ENCODE measurements at regions not wholly inside any gene's neighbourhood (a gene's known extent, or its start where the extent isn't known, plus 50 kb on each side); places are given as distances from the start of the nearest gene placed in this dataset.

DNA sequence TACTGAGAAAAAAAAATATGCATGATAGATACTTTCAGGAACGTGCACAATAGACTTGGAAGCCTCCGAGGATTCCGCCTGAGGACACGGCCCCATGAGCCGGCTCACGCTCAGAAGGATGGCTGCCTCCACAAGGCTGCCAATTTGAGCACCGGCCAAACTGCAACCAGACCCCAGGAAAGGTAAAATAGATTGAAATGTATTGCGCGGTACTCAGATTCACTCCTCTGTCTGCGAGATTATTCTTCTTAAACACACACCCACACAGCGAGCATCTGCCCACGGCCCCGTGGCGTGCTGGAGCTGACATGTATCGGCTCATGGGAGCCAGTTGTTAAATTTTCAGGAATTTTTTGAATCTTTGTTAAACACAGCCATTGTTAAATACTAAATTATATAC is 653.2 kb upstream of the MKI67 start:
- no peak for TF ChIP-seq POLR2A (IDR thresholded peaks at IDR 0.05)
- TF ChIP-seq, protein P1, sequence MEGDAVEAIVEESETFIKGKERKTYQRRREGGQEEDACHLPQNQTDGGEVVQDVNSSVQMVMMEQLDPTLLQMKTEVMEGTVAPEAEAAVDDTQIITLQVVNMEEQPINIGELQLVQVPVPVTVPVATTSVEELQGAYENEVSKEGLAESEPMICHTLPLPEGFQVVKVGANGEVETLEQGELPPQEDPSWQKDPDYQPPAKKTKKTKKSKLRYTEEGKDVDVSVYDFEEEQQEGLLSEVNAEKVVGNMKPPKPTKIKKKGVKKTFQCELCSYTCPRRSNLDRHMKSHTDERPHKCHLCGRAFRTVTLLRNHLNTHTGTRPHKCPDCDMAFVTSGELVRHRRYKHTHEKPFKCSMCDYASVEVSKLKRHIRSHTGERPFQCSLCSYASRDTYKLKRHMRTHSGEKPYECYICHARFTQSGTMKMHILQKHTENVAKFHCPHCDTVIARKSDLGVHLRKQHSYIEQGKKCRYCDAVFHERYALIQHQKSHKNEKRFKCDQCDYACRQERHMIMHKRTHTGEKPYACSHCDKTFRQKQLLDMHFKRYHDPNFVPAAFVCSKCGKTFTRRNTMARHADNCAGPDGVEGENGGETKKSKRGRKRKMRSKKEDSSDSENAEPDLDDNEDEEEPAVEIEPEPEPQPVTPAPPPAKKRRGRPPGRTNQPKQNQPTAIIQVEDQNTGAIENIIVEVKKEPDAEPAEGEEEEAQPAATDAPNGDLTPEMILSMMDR (IDR thresholded peaks at IDR 0.05), result no peak

Measured in lower leg skin (tissue), 3 donors.